ENCODE measurements at regions not wholly inside any gene's neighbourhood (a gene's known extent, or its start where the extent isn't known, plus 50 kb on each side); places are given as distances from the start of the nearest gene placed in this dataset.
A peak's percentile ranks its signal among the peaks of the same experiment; 100 is the strongest.

DNA sequence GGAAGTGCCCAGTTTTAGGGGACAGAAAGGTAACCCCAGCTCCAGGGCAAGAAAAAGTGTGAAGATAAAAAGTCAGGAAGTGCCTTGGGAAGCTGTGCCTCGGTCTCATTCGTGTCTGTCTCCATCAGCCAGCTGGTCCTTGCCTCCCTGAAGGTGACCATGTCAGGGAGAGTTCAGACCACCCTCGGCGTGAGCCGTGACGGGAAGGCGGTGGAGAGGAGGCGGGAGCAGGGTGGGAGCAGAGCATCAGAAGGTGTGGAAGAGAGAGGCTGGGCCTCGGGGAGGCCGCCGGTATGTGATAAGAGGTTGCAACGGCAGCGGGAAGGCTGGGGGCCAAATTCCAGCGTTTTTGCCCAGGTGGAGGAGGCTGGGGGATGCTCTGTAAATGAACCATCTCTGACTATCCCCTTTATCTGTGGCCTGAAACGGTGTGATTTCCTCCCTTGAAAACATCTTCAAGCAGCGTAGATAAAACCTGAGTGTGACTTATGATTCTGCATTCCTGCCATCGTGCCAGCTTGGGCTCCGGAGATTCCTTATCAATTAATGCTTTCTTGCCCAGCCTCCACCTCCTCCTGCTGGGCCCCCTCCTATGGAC is 251.8 kb downstream of the IRF8 start:
- no peak for DNase-seq (ENCODE audit: low read depth)

GRCh38 chr16:86151239-86151851 is 252.4 kb downstream of the IRF8 start:
- no peak for DNase-seq (ENCODE audit: low read depth)

DNA sequence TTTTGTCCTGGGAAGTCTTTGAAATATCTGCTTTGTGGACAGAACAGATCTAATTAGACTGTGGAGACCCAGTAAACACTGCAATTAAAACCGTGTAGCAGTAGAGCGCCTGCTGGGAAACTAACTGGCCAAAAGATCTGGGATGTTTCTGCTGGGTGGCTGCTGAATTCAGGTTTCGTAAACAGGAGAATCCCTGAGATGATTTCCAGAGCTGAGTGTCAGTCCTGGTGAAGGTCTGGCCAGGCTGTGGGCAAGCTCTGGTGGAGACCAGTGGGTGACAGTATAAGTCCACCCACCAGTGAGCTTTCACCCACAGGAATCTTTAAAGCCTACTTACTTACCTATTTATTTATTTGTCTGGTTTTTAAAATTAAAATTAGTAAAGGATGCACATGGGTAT is 257.2 kb downstream of the IRF8 start:
- DNase-seq (ENCODE audit: low read depth): no peak

DNA sequence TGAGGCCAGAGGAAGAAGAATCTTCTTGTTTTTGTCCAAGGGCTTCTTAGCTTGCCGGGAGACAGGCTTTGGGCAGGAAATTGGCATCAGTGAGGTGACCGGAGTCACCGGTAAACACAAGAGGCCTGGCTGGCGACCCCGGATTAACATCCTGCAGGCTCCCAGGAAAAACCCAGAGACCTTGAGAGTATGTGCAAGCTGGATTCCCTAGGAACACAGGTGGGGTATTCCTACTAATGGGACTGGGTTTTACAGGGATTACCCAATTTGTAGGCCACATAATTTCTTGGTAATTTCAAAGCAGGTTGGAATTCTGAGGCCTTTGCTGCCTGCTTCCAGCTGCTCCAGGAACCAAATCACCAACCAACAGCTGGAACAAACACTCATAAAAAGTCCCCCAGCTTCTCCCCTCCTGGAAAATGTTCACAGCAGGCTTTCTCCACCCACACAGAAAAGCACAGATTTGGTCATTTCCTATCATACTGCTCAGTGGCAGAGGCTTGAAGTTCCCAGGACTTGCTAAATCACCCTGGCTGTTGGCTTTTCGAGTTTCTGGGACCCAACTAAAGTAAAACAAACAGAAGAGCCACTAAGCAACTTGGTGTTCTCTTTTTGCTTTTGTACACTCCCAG is 258.8 kb downstream of the IRF8 start:
- no peak for DNase-seq (ENCODE audit: low read depth)

DNA sequence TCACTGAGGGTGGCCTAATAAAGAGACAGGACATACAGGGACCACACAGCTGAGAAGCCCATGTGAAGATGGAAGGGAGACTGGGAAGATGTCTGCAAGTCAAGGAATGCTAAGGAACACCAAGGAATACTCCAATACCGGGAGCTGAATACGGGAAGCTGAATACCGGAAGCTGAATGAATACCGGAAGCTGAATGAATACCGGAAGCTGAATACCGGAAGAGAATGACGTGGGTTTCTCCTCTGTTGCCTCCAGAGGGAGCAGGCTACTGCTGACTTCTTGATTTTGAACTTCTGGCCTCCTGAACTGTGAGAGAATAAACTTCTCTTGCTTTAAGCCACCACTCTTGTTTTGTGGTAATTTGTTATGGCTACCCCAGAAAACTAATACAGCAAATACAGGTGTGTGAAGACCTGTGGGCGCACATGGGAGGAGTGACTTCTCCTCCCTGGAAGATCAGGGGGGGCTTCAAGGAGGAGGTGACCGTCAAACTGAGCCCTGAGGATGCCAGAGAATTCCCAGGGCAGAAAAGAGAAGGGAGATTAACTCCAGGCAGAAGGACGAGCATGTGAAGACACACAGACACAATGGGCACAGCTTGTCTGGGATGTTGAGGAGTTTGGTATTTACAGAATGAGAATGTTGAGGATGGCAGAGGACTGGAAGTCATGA is 259.9 kb downstream of the IRF8 start:
- DNase-seq (ENCODE audit: low read depth): no peak

GRCh38 chr16:86165479-86165878 is 266.5 kb downstream of the IRF8 start:
- DNase-seq (ENCODE audit: low read depth): no peak

DNA sequence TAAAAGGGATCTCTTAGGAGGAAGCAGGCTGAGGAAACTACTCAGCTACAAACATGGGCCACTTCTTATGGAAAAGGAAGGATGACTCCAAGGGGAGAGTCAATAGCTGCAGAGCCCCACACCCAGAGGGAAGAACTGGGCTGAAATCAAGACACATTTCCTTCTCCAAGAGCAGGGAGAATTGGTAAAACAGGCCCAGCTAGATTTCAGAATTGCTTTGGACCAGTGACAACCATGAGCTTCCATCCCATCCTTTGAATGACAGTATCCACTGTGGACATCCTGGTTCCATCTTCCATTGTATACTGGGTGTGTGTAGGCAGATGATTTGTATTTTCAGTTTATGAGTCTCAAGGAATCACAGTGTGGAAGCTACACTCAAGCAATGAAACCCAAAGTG is 267.5 kb downstream of the IRF8 start:
- no peak for DNase-seq (ENCODE audit: low read depth)

GRCh38 chr16:86167061-86167460 is 268.1 kb downstream of the IRF8 start:
- no peak for DNase-seq (ENCODE audit: low read depth)

- DNase-seq (ENCODE audit: low read depth): no peak
These were observed 271.8 kb downstream of the IRF8 start for GRCh38 chr16:86170720-86171119.

- peak; percentile 7 for DNase-seq (ENCODE audit: low read depth)
These were observed 272.4 kb downstream of the IRF8 start for GRCh38 chr16:86171329-86171728.

GRCh38 chr16:86175816-86176215 is 276.9 kb downstream of the IRF8 start:
- no peak for DNase-seq (ENCODE audit: low read depth)

GRCh38 chr16:86176462-86176861 is 277.5 kb downstream of the IRF8 start:
- DNase-seq (ENCODE audit: low read depth): no peak

GRCh38 chr16:86180244-86180643 is 281.3 kb downstream of the IRF8 start:
- DNase-seq (ENCODE audit: low read depth): no peak

DNA sequence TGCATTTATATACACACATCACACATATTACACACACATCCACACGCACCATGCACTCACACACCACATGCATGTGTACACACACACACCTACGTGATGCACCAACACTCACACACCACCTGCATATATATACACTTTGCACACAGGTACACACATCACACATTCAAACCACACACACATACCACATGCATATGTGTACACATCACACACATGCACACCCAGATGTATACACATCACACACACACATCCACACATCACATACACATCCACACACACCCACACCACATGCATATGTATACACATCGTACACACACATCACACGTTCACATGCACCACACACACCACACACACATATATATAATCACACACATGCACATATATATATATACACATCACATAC is 281.8 kb downstream of the IRF8 start:
- no peak for DNase-seq (ENCODE audit: low read depth)

- DNase-seq (ENCODE audit: low read depth): no peak
These were observed 282.6 kb downstream of the IRF8 start for GRCh38 chr16:86181526-86181925.

DNA sequence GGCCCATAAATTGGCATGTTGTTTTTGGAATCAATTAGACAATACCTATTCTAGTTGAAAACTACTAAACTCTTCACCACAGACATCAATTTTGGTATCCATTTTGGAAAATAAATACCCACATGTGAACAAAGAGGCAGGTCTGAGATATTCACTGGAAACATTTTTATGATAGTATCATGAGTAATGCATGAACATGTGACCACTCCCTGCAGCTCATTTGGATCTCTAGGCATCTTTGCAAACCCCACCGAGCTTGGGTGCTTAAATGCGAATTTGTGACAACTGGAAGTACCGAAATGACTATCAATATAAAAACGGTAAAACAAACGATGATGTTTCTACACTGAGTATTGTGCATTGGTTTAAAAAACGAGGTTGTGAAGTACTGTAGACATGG is 285.2 kb downstream of the IRF8 start:
- DNase-seq (ENCODE audit: low read depth): no peak

GRCh38 chr16:86185089-86185488 is 286.1 kb downstream of the IRF8 start:
- DNase-seq (ENCODE audit: low read depth): no peak

- DNase-seq (ENCODE audit: low read depth): no peak
These were observed 287.4 kb downstream of the IRF8 start for GRCh38 chr16:86186313-86186712.

DNA sequence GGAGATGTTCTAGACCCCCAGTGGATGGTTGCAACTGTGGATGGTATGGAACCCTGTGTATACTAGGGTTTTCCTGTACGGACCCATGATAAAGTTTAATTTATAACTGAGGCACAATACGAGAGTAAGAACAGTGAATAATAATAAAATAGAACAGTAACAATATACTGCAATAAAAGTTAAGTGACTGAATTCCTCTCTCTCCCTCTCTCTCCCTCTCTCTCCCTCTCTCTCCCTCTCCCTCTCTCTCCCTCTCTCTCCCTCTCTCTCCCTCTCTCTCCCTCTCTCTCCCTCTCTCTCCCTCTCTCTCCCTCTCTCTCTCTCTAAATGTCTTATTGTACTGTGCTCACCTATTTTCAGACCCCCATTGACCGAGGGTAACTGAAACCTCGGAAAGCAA is 291.0 kb downstream of the IRF8 start:
- DNase-seq (ENCODE audit: low read depth): no peak

- no peak for DNase-seq (ENCODE audit: low read depth)
These were observed 292.7 kb downstream of the IRF8 start for GRCh38 chr16:86191663-86192062.

DNA sequence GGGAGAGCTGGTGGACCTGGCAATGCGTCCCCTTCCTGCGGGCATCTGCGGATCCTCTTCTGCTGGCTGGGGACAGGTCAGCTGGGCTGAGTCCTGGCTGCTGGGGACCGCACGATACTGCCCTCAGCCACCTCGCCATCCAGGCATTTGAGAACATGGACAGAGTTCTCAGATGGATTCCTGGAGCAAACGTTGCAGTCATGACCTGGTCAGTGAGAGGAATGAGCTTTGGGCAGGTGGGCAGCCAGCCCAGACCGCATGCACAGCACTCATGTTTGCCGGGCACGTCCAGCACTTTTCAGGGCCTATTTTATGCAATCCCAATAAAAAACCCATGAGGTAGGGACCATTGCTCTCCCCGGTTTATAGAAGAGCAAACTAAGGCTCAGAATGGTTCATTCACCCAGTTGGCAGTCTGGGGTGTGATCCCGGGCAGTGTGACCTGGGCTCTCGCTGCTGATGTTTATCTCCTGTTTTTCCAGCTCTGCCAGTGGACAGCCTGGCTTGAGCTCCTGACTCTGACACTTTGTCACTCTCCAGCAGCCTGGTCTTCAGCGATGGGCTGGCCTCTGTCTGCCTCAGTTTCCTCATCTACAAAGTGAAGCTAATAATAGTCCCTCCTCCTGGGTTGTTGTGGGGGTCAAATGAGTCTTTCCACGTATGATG is 294.7 kb downstream of the IRF8 start:
- no peak for DNase-seq (ENCODE audit: low read depth)

DNA sequence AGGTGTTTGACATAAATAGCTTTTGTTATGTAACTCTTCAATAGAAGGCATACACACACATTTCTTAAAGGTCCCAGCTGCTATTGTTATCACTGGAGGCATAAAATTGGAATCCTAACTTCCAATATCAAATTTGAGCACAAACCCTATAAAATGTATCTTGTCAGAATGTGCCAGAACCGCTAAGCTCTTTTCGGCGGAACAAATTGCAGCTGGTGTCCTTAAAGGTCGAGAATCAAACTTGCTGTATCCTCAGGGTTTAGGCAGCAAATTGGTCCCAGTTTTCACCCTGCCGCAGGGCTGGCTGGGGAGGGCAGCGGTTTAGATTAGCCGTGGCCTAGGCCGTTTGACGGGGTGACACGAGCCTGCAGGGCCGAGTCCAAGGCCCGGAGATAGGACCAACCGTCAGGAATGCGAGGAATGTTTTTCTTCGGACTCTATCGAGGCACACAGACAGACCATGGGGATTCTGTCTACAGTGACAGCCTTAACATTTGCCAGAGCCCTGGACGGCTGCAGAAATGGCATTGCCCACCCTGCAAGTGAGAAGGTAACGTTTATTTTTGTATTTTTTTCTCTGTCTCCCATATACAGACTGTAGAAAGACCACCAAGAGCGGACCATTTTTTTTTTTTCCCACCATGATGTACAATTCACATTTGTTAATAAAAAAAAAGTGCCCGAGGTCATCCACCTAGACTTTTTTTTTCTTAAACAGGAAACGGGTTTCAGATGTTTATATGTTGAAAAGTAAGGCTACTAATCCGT is 297.1 kb downstream of the IRF8 start:
- no peak for DNase-seq (ENCODE audit: low read depth)

Measured in fibroblast of gingiva (primary cell).